Caco-2 (cell line): ENCODE measurements at regions not wholly inside any gene's neighbourhood (a gene's known extent, or its start where the extent isn't known, plus 50 kb on each side); places are given as distances from the start of the nearest gene placed in this dataset.
"Not testable (repeated sequence)": the region's sequence is repeated elsewhere in the genome, so short reads cannot be mapped to it uniquely, and the experiment has no call there.

Source experiments
- BruUV-seq: library from RNA; stranded (reverse); fragments of 400-500 nt; replicated peaks from 2 replicates; lab custom pipeline; 2021; lab: Mats Ljungman, UMichigan
- CTCF ChIA-PET: fragments of 300-600 bp; sonication (Branson Sonifier 250); formaldehyde crosslinking; loops from one replicate; lab custom pipeline; 2022; ENCODE audit warnings: antibody characterized with exemption; lab: Charles Lee
- POLR2A ChIA-PET: fragments of 300-600 bp; sonication (Branson Sonifier 250); formaldehyde crosslinking; loops from one replicate; lab custom pipeline; 2022; ENCODE audit warnings: antibody characterized with exemption; lab: Charles Lee
- DNase-seq, 2 experiments: peaks; one replicate each; pipeline versions ENCODE4 v3.0.0 to v3.0.0-alpha.2; 2020 to 2022
- H3K27me3 ChIP-seq: replicated peaks from 2 replicates; pipeline ENCODE4 v1.6.0; 2011; ENCODE audit warnings: low read length; ENCODE audit not compliant: control insufficient read depth, insufficient read depth
- H3K36me3 ChIP-seq: 2 replicates; pipeline ENCODE4 v1.5.1; 2011; ENCODE audit warnings: low read length; ENCODE audit not compliant: control insufficient read depth, insufficient read depth
- H3K4me1 ChIP-seq: fragments of 250-450 bp; sonication (Bioruptor Pico); 2 replicates; pipeline ENCODE4 v1.5.1; 2020; ENCODE audit warnings: mild to moderate bottlenecking
- H3K4me3 ChIP-seq: 2 replicates; pipeline ENCODE4 v1.5.1; 2011; ENCODE audit warnings: low read depth, mild to moderate bottlenecking, control low read depth, low read length
- H3K9me3 ChIP-seq: fragments of 250-450 bp; sonication (Bioruptor Pico); 2 replicates; pipeline ENCODE4 v1.5.1; 2020; ENCODE audit warnings: mild to moderate bottlenecking, moderate library complexity
- H3K27ac Mint-ChIP-seq: one replicate; pipeline ENCODE4 v1.8.0; 2022; ENCODE audit warnings: mixed read lengths; ENCODE audit not compliant: unreplicated experiment
- H3K27me3 Mint-ChIP-seq: one replicate; pipeline ENCODE4 v1.8.0; 2022; ENCODE audit warnings: mixed read lengths; ENCODE audit not compliant: insufficient read depth, unreplicated experiment
- H3K36me3 Mint-ChIP-seq: one replicate; pipeline ENCODE4 v1.8.0; 2022; ENCODE audit warnings: mild to moderate bottlenecking, mixed read lengths; ENCODE audit not compliant: insufficient read depth, unreplicated experiment
- H3K4me1 Mint-ChIP-seq: one replicate; pipeline ENCODE4 v1.8.0; 2022; ENCODE audit warnings: low read depth, mixed read lengths; ENCODE audit not compliant: unreplicated experiment
- H3K4me3 Mint-ChIP-seq: one replicate; pipeline ENCODE4 v1.8.0; 2022; ENCODE audit warnings: mild to moderate bottlenecking, moderate library complexity, mixed read lengths; ENCODE audit not compliant: unreplicated experiment
- H3K9me3 Mint-ChIP-seq: one replicate; pipeline ENCODE4 v1.8.0; 2022; ENCODE audit warnings: mixed read lengths; ENCODE audit not compliant: unreplicated experiment
- intact Hi-C: fragments of 100-400 bp; cut with micrococcal nuclease; formaldehyde crosslinking; loops from one replicate; pipeline ENCODE4 v1.10.0; 2022; ENCODE audit not compliant: unreplicated experiment

GRCh38 chr5:34221329-34222073 is 178.5 kb upstream of the C1QTNF3 start:
- BruUV-seq, H3K4me1 ChIP-seq, H3K27ac Mint-ChIP-seq, intact Hi-C loops, DNase-seq, POLR2A ChIA-PET, H3K9me3 ChIP-seq, H3K9me3 Mint-ChIP-seq, H3K27me3 Mint-ChIP-seq, H3K27me3 ChIP-seq, CTCF ChIA-PET, H3K4me3 ChIP-seq, H3K36me3 ChIP-seq, H3K4me1 Mint-ChIP-seq, H3K36me3 Mint-ChIP-seq, H3K4me3 Mint-ChIP-seq: not testable (repeated sequence)

GRCh38 chr5:34223158-34223557 is 180.1 kb upstream of the C1QTNF3 start:
- H3K9me3 Mint-ChIP-seq, H3K4me1 ChIP-seq, H3K4me3 ChIP-seq, DNase-seq, H3K4me3 Mint-ChIP-seq, H3K27me3 Mint-ChIP-seq, CTCF ChIA-PET, intact Hi-C loops, H3K27ac Mint-ChIP-seq, H3K4me1 Mint-ChIP-seq, POLR2A ChIA-PET, BruUV-seq, H3K36me3 ChIP-seq, H3K36me3 Mint-ChIP-seq, H3K27me3 ChIP-seq, H3K9me3 ChIP-seq: not testable (repeated sequence)

- H3K36me3 ChIP-seq, H3K4me3 ChIP-seq, CTCF ChIA-PET, POLR2A ChIA-PET, H3K4me3 Mint-ChIP-seq, H3K36me3 Mint-ChIP-seq, H3K27me3 ChIP-seq, BruUV-seq, H3K4me1 Mint-ChIP-seq, intact Hi-C loops, H3K27me3 Mint-ChIP-seq, DNase-seq, H3K4me1 ChIP-seq, H3K9me3 ChIP-seq, H3K27ac Mint-ChIP-seq, H3K9me3 Mint-ChIP-seq: not testable (repeated sequence)
Observed at GRCh38 chr5:34230402-34230801, 187.4 kb upstream of the C1QTNF3 start.

- H3K4me1 ChIP-seq, H3K27me3 ChIP-seq, H3K36me3 Mint-ChIP-seq, H3K9me3 ChIP-seq, CTCF ChIA-PET, H3K9me3 Mint-ChIP-seq, POLR2A ChIA-PET, H3K4me1 Mint-ChIP-seq, H3K27me3 Mint-ChIP-seq, H3K36me3 ChIP-seq, DNase-seq: not testable (repeated sequence)
- peak overlapping the region; percentile 29 for H3K27ac Mint-ChIP-seq
- peak overlapping the region; percentile 67 for H3K4me3 Mint-ChIP-seq
- intact Hi-C loops: loop anchor here (10.0 kb wide), 1 partner anchor 211 kb away; no protein-coding TSS in a partner anchor
- BruUV-seq: TSS peak; percentile 49
- H3K4me3 ChIP-seq: peak overlapping the region; percentile 31
Observed at GRCh38 chr5:34243802-34244201, 200.8 kb upstream of the C1QTNF3 start.

GRCh38 chr5:34244281-34245031 is 201.4 kb upstream of the C1QTNF3 start:
- H3K36me3 Mint-ChIP-seq, POLR2A ChIA-PET, H3K9me3 Mint-ChIP-seq, H3K27me3 ChIP-seq, H3K27me3 Mint-ChIP-seq, H3K4me1 Mint-ChIP-seq, H3K4me1 ChIP-seq, BruUV-seq, CTCF ChIA-PET, H3K9me3 ChIP-seq, H3K36me3 ChIP-seq: not testable (repeated sequence)
- H3K4me3 ChIP-seq: peak overlapping the region; percentile 31
- peak overlapping the region; percentile 29 for H3K27ac Mint-ChIP-seq
- H3K4me3 Mint-ChIP-seq: peak overlapping the region; percentile 67
- DNase-seq: peak; percentile 88 to 89
- intact Hi-C loops: loop anchor here (10.0 kb wide), 1 partner anchor 210 kb away; no protein-coding TSS in a partner anchor

- peak overlapping the region; percentile 29 for H3K4me3 ChIP-seq
- H3K36me3 Mint-ChIP-seq, H3K27me3 ChIP-seq, POLR2A ChIA-PET, H3K27ac Mint-ChIP-seq, H3K9me3 ChIP-seq, H3K4me1 Mint-ChIP-seq, BruUV-seq, H3K36me3 ChIP-seq, DNase-seq, H3K4me1 ChIP-seq, H3K27me3 Mint-ChIP-seq, H3K4me3 Mint-ChIP-seq, CTCF ChIA-PET, H3K9me3 Mint-ChIP-seq: not testable (repeated sequence)
- intact Hi-C loops: loop anchor here (10.0 kb wide), 1 partner anchor 210 kb away; no protein-coding TSS in a partner anchor
Observed at GRCh38 chr5:34245032-34245394, 202.0 kb upstream of the C1QTNF3 start.
